CD4-positive, CD25-positive, alpha-beta regulatory T cell (primary cell): ENCODE measurements at regions not wholly inside any gene's neighbourhood (a gene's known extent, or its start where the extent isn't known, plus 50 kb on each side); places are given as distances from the start of the nearest gene placed in this dataset.

Experiments used
- ATAC-seq, 2 donors: fragments of 150-1000 bp; cut with Tn5 transposase; one replicate each; pipeline ENCODE4 v1.10.0; 2021; ENCODE audit warnings: low read depth in 2 of 2, moderate number of reproducible peaks in 2 of 2, moderate library complexity in 1 of 2
- DNase-seq, 3 donors: peaks; one replicate each; pipeline versions ENCODE4 v3.0.0 to v3.0.0-alpha.2; 2012 to 2022; ENCODE audit warnings: mixed read lengths in 1 of 3
- H3K27ac ChIP-seq: one replicate; pipeline ENCODE4 v1.7.0; 2013; ENCODE audit warnings: mild to moderate bottlenecking, low read length; ENCODE audit not compliant: insufficient read depth, poor library complexity, severe bottlenecking
- H3K27me3 ChIP-seq: one replicate; pipeline ENCODE4 v1.7.0; 2013; ENCODE audit warnings: low read length; ENCODE audit not compliant: control insufficient read depth, insufficient read depth
- H3K36me3 ChIP-seq: one replicate; pipeline ENCODE4 v1.7.0; 2013; ENCODE audit warnings: mild to moderate bottlenecking, low read length, moderate library complexity; ENCODE audit not compliant: control insufficient read depth, insufficient read depth
- H3K4me1 ChIP-seq: 2 replicates; pipeline ENCODE4 v1.7.0; 2013; ENCODE audit warnings: mild to moderate bottlenecking, low read length; ENCODE audit not compliant: insufficient read depth, control insufficient read depth, poor library complexity, severe bottlenecking
- H3K4me3 ChIP-seq: one replicate; pipeline ENCODE4 v1.7.0; 2013; ENCODE audit warnings: low read depth, mild to moderate bottlenecking, low read length, moderate library complexity
- H3K9me3 ChIP-seq, 2 experiments: 1 replicate in 1 of 2; 2 replicates in 1 of 2; pipeline ENCODE4 v1.7.0; 2013; ENCODE audit warnings: low read length in 2 of 2, mild to moderate bottlenecking in 1 of 2, moderate library complexity in 1 of 2; ENCODE audit not compliant: control insufficient read depth in 2 of 2
- H3K27ac Mint-ChIP-seq, 3 donors: one replicate each; pipeline ENCODE4 v1.8.0; 2020 to 2022; ENCODE audit warnings: mild to moderate bottlenecking in 3 of 3, mixed read lengths in 3 of 3, moderate library complexity in 2 of 3
- H3K27me3 Mint-ChIP-seq: one replicate; pipeline ENCODE4 v1.8.0; 2022; ENCODE audit warnings: mild to moderate bottlenecking, mixed read lengths
- H3K36me3 Mint-ChIP-seq: one replicate; pipeline ENCODE4 v1.8.0; 2020; ENCODE audit warnings: mixed read lengths
- H3K4me1 Mint-ChIP-seq, 4 donors: one replicate each; pipeline ENCODE4 v1.8.0; 2020 to 2022; ENCODE audit warnings: mixed read lengths in 4 of 4, mild to moderate bottlenecking in 1 of 4
- H3K4me3 Mint-ChIP-seq, 4 donors: one replicate each; pipeline ENCODE4 v1.8.0; 2020 to 2022; ENCODE audit warnings: mild to moderate bottlenecking in 4 of 4, mixed read lengths in 4 of 4, moderate library complexity in 3 of 4
- H3K9me3 Mint-ChIP-seq, 7 donors: one replicate each; pipeline ENCODE4 v1.8.0; 2020 to 2022; ENCODE audit warnings: mixed read lengths in 7 of 7, mild to moderate bottlenecking in 3 of 7, moderate library complexity in 2 of 7

- no peak overlapping the region for H3K27ac Mint-ChIP-seq
- no peak overlapping the region for H3K27ac ChIP-seq
- H3K9me3 Mint-ChIP-seq, result no peaks in the 10 kb centered on the region
- H3K36me3 Mint-ChIP-seq, result peaks cover 4% of the 10 kb centered on the region
- H3K4me1 Mint-ChIP-seq, result peaks cover 22 to 61% (median 41%) of the 10 kb centered on the region in 4 donors
- no peak overlapping the region for H3K4me3 Mint-ChIP-seq
- DNase-seq (no peak), ATAC-seq (no peak)
- no peaks in the 10 kb centered on the region for H3K36me3 ChIP-seq
- no peaks in the 10 kb centered on the region for H3K9me3 ChIP-seq
- no peaks in the 10 kb centered on the region for H3K27me3 Mint-ChIP-seq
- H3K4me3 ChIP-seq, result no peak overlapping the region
- no peaks in the 10 kb centered on the region for H3K27me3 ChIP-seq
- H3K4me1 ChIP-seq, result peaks cover 33% of the 10 kb centered on the region
These were observed 67.2 kb upstream of the WDR26 start for GRCh38 chr1:224501836-224502235.

DNA sequence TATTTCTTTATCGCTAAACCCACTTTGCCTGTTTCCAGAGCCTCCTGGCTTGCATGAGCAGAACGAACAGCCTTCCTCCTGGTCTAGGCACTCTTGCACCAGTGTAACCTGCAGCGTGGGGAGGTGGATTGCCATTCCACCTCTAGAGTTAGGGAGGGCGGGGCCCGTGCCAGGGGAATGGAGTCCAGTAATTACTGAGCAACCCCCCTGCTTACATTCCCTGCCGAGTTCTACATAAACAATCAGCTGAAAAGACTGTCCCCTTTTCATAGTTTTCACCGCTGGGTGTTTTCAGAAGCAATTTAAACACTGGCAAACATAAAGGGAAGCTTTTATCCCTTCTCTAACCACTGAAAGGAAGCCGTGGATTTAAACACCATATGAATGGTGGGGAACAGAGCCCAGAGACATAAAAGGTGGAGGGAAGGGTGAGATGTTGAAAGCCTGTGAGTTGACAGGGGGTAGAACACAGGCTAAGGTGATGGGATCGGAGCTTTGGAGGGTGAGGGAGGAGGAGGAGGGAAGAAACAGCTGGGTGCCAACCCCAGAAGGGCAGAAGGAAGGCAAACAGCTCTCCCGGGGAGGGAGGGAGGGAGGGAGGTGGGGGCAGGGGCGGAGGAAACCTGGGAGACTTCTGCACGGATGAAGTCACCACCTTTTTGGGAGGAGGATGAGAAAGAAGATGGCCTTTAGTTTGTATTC is 68.0 kb upstream of the WDR26 start:
- no peaks in the 10 kb centered on the region for H3K27me3 Mint-ChIP-seq
- Histone ChIP-seq H3K27ac (no peak overlapping the region), H3K27me3 (no peaks in the 10 kb centered on the region), H3K4me3 (no peak overlapping the region), H3K4me1 (peaks cover 25% of the 10 kb centered on the region), H3K9me3 (no peaks in the 10 kb centered on the region), H3K36me3 (no peaks in the 10 kb centered on the region)
- no peaks in the 10 kb centered on the region for H3K9me3 Mint-ChIP-seq
- DNase-seq (no peak), ATAC-seq (no peak)
- H3K36me3 Mint-ChIP-seq, result peaks cover 4% of the 10 kb centered on the region
- H3K27ac Mint-ChIP-seq, result peak overlapping the region in 2 of 3 donors; percentile 73 to 85
- no peak overlapping the region for H3K4me3 Mint-ChIP-seq
- H3K4me1 Mint-ChIP-seq, result peaks cover 16 to 54% (median 34%) of the 10 kb centered on the region in 4 donors

GRCh38 chr1:224503161-224504118 is 68.8 kb upstream of the WDR26 start:
- H3K4me1 ChIP-seq, result peaks cover 17% of the 10 kb centered on the region
- no peaks in the 10 kb centered on the region for H3K9me3 ChIP-seq
- no peak overlapping the region for H3K27ac ChIP-seq
- Mint-ChIP-seq H3K4me1 (peaks cover 7 to 45% (median 26%) of the 10 kb centered on the region in 4 donors), H3K4me3 (no peak overlapping the region), H3K27ac (peak overlapping the region; percentile 34 to 85 (median 51)), H3K27me3 (no peaks in the 10 kb centered on the region), H3K9me3 (no peaks in the 10 kb centered on the region), H3K36me3 (peaks cover 4% of the 10 kb centered on the region)
- ATAC-seq (peak in 1 of 2 donors; percentile 15), DNase-seq (peak in 1 of 3 donors; percentile 31)
- no peak overlapping the region for H3K4me3 ChIP-seq
- H3K27me3 ChIP-seq, result no peaks in the 10 kb centered on the region
- no peaks in the 10 kb centered on the region for H3K36me3 ChIP-seq

GRCh38 chr1:224504297-224505041 is 69.9 kb upstream of the WDR26 start:
- peaks cover 12% of the 10 kb centered on the region for H3K4me1 ChIP-seq
- Mint-ChIP-seq H3K9me3 (no peaks in the 10 kb centered on the region), H3K27me3 (no peaks in the 10 kb centered on the region), H3K27ac (peak overlapping the region in 2 of 3 donors; percentile 34 to 76), H3K4me1 (peaks cover 1 to 38% (median 21%) of the 10 kb centered on the region in 4 donors), H3K4me3 (no peak overlapping the region), H3K36me3 (peaks cover 2% of the 10 kb centered on the region)
- H3K4me3 ChIP-seq, result no peak overlapping the region
- DNase-seq (no peak), ATAC-seq (no peak)
- no peak overlapping the region for H3K27ac ChIP-seq
- H3K9me3 ChIP-seq, result no peaks in the 10 kb centered on the region
- H3K27me3 ChIP-seq, result no peaks in the 10 kb centered on the region
- H3K36me3 ChIP-seq, result no peaks in the 10 kb centered on the region

DNA sequence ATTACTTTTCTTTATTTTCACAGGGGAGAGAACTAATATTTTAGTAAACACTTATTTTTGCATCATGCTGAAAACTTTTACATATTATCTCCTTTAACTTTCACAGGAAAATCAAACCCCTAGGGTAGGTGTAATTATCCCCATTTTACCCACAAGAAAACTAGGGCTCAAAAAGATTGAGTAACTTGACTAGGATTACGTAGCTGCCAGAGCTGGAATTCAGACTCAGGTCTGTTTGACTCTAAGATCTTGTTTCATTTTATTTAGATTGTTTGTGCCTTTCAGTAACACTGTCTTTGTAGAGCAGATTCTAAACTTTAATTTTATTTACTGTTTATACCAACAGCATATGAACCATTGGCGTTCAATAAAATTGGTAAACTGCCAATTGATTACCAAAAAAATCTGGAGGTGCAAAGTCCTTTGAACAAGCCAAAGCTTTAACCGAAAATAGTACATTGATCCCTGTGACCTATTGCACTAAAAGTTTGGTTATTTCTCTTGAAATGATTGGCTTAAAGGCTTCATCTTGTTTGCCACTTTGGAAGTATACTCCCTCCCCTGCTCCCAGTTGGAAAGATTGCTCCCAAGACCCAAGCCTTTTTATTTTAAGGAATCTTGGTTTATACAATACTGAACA is 71.0 kb upstream of the WDR26 start:
- no peak overlapping the region for H3K4me3 Mint-ChIP-seq
- peaks cover 0 to 35% (median 18%) of the 10 kb centered on the region in 4 donors for H3K4me1 Mint-ChIP-seq

DNA sequence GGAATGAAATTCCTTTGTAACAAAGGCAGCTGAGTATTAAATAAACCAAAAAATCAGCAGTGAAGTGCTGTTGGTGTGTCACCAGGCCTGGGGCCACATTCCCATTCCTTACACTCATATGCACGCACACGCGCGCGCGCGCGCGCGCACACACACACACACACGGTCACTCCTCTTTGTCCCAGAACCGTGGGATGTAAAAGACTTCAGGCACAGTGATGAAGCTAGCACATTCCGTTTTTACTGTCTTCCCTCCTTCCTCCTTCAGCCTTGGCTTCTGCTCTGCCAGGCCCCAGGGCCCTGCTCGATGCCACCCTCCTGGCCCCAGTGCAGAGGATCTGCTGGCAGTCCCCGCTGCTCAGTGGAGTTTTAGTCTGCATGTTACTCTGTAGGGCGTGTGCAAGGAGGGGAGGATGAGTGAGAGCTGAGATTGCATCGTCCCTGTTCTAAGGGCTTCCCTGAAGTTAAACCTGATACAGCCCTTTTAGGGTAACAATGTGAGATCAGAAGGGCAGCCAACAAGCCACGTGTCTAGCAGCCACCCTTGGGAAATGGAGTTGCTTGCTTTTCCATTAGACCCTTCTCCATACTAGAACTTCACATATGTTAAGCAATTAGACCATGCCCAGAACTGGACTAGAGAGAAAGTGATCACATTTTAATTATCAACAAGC is 71.7 kb upstream of the WDR26 start:
- Histone ChIP-seq H3K9me3 (no peaks in the 10 kb centered on the region), H3K27ac (no peak overlapping the region), H3K4me1 (peaks cover 12% of the 10 kb centered on the region), H3K36me3 (no peaks in the 10 kb centered on the region), H3K4me3 (no peak overlapping the region), H3K27me3 (no peaks in the 10 kb centered on the region)
- Mint-ChIP-seq H3K9me3 (no peaks in the 10 kb centered on the region), H3K36me3 (no peaks in the 10 kb centered on the region), H3K4me3 (no peak overlapping the region), H3K27ac (no peak overlapping the region), H3K27me3 (no peaks in the 10 kb centered on the region), H3K4me1 (peaks cover 0 to 35% (median 14%) of the 10 kb centered on the region in 4 donors)
- DNase-seq, result no peak
- no peak for ATAC-seq

More for the DNA sequence above, 71.0 kb upstream of the WDR26 start:
- DNase-seq (no peak), ATAC-seq (no peak)
- H3K9me3 Mint-ChIP-seq, result no peaks in the 10 kb centered on the region
- Histone ChIP-seq H3K4me1 (peaks cover 12% of the 10 kb centered on the region), H3K36me3 (no peaks in the 10 kb centered on the region), H3K4me3 (no peak overlapping the region), H3K27ac (no peak overlapping the region), H3K27me3 (no peaks in the 10 kb centered on the region), H3K9me3 (no peaks in the 10 kb centered on the region)
- no peaks in the 10 kb centered on the region for H3K27me3 Mint-ChIP-seq
- no peak overlapping the region for H3K27ac Mint-ChIP-seq
- H3K36me3 Mint-ChIP-seq, result no peaks in the 10 kb centered on the region
